Stimulated activated naive B cell treated with anti-CD40 and anti-IgM and Interleukin-4, amounts not matched to agents 10 μg/mL and 1 μg/mL and 100 μg/mL, for 72 hours (primary cell): ENCODE measurements at regions not wholly inside any gene's neighbourhood (a gene's known extent, or its start where the extent isn't known, plus 50 kb on each side); places are given as distances from the start of the nearest gene placed in this dataset.
A peak's percentile ranks its signal among the peaks of the same experiment; 100 is the strongest.
"Not testable (repeated sequence)": the region's sequence is repeated elsewhere in the genome, so short reads cannot be mapped to it uniquely, and the experiment has no call there.

Experiments used
- ATAC-seq, 2 donors: fragments of 150-1000 bp; cut with Tn5 transposase; replicated peaks; 2 replicates each; pipeline ENCODE4 v1.10.0; 2021; ENCODE audit warnings: moderate library complexity in 1 of 2
- DNase-seq: peaks from one replicate; pipeline ENCODE4 v3.0.0; 2021
- H3K27ac Mint-ChIP-seq: one replicate; pipeline ENCODE4 v1.8.0; 2022; ENCODE audit warnings: mild to moderate bottlenecking, mixed read lengths
- H3K27me3 Mint-ChIP-seq, 2 donors: one replicate each; pipeline ENCODE4 v1.8.0; 2022; ENCODE audit warnings: mixed read lengths in 2 of 2
- H3K36me3 Mint-ChIP-seq, 2 donors: one replicate each; pipeline ENCODE4 v1.8.0; 2022; ENCODE audit warnings: mixed read lengths in 2 of 2, mild to moderate bottlenecking in 1 of 2
- H3K4me1 Mint-ChIP-seq, 2 donors: one replicate each; pipeline ENCODE4 v1.8.0; 2022; ENCODE audit warnings: mixed read lengths in 2 of 2, mild to moderate bottlenecking in 1 of 2
- H3K4me3 Mint-ChIP-seq, 2 donors: one replicate each; pipeline ENCODE4 v1.8.0; 2022; ENCODE audit warnings: mild to moderate bottlenecking in 2 of 2, mixed read lengths in 2 of 2, moderate library complexity in 1 of 2
- H3K9me3 Mint-ChIP-seq, 2 donors: one replicate each; pipeline ENCODE4 v1.8.0; 2022; ENCODE audit warnings: mixed read lengths in 2 of 2, mild to moderate bottlenecking in 1 of 2

DNA sequence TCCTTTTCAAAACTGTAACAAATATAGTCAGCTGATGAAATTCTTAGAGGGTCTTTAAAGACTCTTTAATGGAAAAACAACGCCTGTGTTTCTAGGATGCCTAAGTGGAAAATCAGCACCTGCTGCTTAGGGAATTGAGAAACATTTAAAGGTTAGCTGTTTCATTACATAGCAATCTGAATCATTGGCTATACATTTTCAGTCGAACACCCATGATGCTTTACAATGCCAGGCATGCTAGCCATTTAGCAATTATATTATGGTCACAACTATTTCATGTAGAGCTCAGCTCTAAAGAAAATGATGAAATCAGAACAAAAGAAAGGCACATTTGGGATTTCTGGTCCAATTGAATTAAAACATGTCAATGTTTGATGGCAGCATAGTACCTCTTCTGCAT, 270.3 kb upstream of the SYNCRIP start:
- Mint-ChIP-seq H3K9me3 (peaks cover 0 to 3% of the 10 kb centered on the region in 2 donors), H3K36me3 (no peaks in the 10 kb centered on the region), H3K27me3 (no peaks in the 10 kb centered on the region), H3K4me3 (no peak overlapping the region), H3K4me1 (no peaks in the 10 kb centered on the region), H3K27ac (no peak overlapping the region)
- ATAC-seq, result no peak
- DNase-seq, result no peak

DNA sequence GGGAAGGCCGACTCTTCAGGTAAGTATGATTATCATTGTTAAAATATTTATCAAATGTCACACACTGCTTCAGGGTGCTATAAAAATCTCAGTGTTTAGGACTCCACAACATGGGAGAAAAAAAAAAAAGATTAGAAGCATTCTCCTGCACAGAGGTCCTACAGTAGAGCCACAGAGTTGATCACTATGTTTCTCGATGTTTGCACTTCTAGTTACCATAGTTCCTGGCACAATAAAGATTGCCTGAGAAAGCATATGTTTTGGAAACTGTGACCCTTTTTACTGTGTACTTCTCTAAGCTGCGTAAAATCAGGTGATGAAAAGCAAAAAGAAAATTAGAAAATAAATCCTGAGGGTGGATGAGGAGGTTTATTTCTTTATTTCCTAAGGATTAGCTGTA, 269.9 kb upstream of the SYNCRIP start:
- no peak overlapping the region for H3K4me3 Mint-ChIP-seq
- no peaks in the 10 kb centered on the region for H3K36me3 Mint-ChIP-seq
- H3K9me3 Mint-ChIP-seq, result peaks cover under 1 to 5% of the 10 kb centered on the region in 2 donors
- no peak overlapping the region for H3K27ac Mint-ChIP-seq
- H3K4me1 Mint-ChIP-seq, result no peaks in the 10 kb centered on the region
- peaks cover 0 to 4% of the 10 kb centered on the region in 2 donors for H3K27me3 Mint-ChIP-seq
- no peak for DNase-seq
- no peak for ATAC-seq

- no peaks in the 10 kb centered on the region for H3K36me3 Mint-ChIP-seq
These were observed 268.4 kb upstream of the SYNCRIP start for GRCh38 chr6:85911067-85911466.

GRCh38 chr6:85908120-85908519, 265.4 kb upstream of the SYNCRIP start:
- not testable (repeated sequence) for H3K4me3 Mint-ChIP-seq, H3K4me1 Mint-ChIP-seq, DNase-seq, H3K27ac Mint-ChIP-seq, ATAC-seq, H3K36me3 Mint-ChIP-seq, H3K27me3 Mint-ChIP-seq
- H3K9me3 Mint-ChIP-seq, result peaks cover 10 to 11% of the 10 kb centered on the region in 2 donors

More at GRCh38 chr6:85911067-85911466, 268.4 kb upstream of the SYNCRIP start:
- Mint-ChIP-seq H3K27me3 (peaks cover 0 to 6% of the 10 kb centered on the region in 2 donors), H3K9me3 (peaks cover 6 to 10% of the 10 kb centered on the region in 2 donors), H3K4me1 (no peaks in the 10 kb centered on the region), H3K4me3 (no peak overlapping the region), H3K27ac (no peak overlapping the region)
- no peak for ATAC-seq
- DNase-seq, result no peak

GRCh38 chr6:85892346-85892745, 249.7 kb upstream of the SYNCRIP start:
- H3K27me3 Mint-ChIP-seq, result no peaks in the 10 kb centered on the region
- no peaks in the 10 kb centered on the region for H3K36me3 Mint-ChIP-seq
- H3K4me3 Mint-ChIP-seq, result no peak overlapping the region
- H3K27ac Mint-ChIP-seq, result no peak overlapping the region
- no peak for DNase-seq
- peaks cover 16 to 17% of the 10 kb centered on the region in 2 donors for H3K9me3 Mint-ChIP-seq
- no peaks in the 10 kb centered on the region for H3K4me1 Mint-ChIP-seq
- ATAC-seq, result no peak

DNA sequence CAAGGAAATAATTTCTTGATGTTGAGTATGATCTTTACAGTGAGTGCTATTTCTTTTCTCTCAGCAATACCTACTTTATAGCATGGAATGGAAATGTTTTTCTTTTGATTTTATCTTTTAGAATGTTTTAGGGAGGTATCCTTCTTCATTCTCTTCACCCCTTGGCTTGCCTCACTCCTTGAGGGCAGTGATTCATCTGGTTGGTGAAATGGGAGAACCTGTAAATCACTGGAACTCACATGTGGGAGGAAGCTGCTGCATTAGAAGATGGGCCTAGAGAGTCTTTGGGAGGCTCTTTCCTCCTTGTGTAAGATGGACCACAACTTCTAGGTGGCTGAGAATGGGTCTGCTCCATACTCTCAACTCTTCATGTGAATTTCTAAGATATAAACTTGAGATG, 244.8 kb upstream of the SYNCRIP start:
- Mint-ChIP-seq H3K4me3 (no peak overlapping the region), H3K27me3 (no peaks in the 10 kb centered on the region), H3K4me1 (no peaks in the 10 kb centered on the region), H3K36me3 (no peaks in the 10 kb centered on the region), H3K27ac (no peak overlapping the region), H3K9me3 (peaks cover 9 to 12% of the 10 kb centered on the region in 2 donors)
- ATAC-seq (no peak), DNase-seq (no peak)

DNA sequence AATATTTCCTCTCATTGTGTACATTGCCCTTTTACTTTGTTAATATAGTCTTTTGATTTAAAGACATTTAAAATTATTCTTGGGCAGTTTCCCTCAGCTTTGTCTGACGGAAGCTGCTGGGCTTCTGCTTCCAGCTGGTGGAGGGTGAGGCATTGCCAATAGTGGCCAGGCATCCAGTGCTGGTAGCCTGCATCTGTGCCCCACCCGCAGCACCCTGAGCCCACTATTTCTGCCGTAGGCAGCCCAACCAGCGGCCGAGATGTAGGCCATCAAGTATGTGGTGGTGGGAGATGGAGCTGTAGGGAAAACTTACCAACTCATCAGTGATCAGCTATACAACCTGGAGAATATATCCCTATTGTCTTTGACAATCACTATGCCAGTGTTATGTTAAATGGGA, 226.0 kb upstream of the SYNCRIP start:
- ATAC-seq (no peak), DNase-seq (no peak)
- Mint-ChIP-seq H3K36me3 (no peaks in the 10 kb centered on the region), H3K27ac (no peak overlapping the region), H3K9me3 (peaks cover 0 to 3% of the 10 kb centered on the region in 2 donors), H3K4me1 (peaks cover 0 to 1% of the 10 kb centered on the region in 2 donors), H3K4me3 (no peak overlapping the region), H3K27me3 (no peaks in the 10 kb centered on the region)

DNA sequence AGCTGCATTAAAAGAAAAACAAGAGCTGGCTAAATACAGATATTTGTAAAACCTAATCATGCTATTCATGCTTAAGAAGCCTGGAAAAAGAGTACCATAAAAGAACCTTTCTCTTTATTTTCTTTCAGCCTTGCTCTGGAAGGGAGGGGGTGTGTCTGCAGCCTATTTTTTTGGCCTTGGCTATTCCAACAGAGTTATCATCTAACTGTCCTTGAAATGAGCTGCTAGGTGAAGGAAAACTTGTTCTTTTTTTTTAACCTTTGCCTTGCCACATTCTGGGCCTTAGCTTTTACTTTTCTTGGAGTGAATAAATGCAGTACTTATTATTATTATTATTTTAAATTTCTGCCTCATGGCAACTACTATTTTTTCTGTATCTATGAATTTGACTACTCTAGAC, 224.9 kb upstream of the SYNCRIP start:
- Mint-ChIP-seq H3K9me3 (no peaks in the 10 kb centered on the region), H3K36me3 (no peaks in the 10 kb centered on the region), H3K27me3 (no peaks in the 10 kb centered on the region), H3K27ac (no peak overlapping the region), H3K4me1 (peaks cover 0 to 1% of the 10 kb centered on the region in 2 donors), H3K4me3 (no peak overlapping the region)
- no peak for ATAC-seq
- no peak for DNase-seq

DNA sequence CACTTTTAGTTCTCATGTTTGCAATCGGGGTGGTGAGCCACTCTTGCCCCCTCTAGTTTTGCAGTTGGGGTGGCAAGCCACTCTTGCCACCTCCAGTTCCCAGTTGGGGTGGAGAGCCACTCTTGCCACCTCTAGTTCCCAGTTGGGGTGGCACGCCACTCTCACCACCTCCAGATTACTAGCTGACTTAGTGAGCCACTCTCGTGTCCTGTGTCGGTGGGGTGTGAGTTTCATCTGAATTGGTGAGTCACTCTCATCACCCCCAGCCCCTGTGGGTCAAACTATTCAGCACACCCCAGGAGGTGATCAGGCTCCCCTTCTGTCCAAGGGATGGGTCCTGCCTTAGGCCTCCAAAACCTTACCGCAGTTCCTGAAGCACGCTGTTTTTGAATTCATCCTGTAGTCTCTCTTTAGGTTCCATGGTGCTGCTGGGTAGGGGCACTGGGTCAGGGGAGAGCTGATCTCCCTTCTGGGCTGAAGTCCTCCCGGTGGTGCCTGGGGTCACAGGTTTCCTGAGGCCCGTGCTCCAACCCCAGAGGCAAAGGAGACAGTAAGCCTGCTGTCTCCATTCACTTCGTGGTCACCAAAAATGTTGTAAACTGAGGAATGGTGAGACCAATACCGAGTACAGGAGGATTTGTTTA, 224.2 kb upstream of the SYNCRIP start:
- Mint-ChIP-seq H3K4me1 (peaks cover 0 to 1% of the 10 kb centered on the region in 2 donors), H3K27ac (no peak overlapping the region), H3K36me3 (no peaks in the 10 kb centered on the region), H3K4me3 (no peak overlapping the region), H3K9me3 (no peaks in the 10 kb centered on the region), H3K27me3 (no peaks in the 10 kb centered on the region)
- ATAC-seq, result no peak
- no peak for DNase-seq

DNA sequence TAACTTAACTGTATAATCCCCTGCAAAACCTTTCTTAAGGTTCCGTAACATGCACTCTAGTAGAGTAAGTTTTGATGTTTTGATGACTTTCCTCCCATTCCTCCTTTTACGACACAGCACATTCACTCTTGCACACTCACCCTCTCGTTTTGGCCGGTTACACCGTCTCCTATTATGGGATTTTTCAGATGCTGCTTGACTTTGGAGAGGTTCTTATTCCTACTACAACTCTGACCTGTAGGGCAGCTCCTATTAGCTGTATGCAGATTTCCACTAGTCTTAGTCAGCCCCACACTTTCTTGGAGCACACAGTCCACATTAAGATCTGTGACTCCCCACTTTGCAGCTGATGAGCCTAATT, 223.7 kb upstream of the SYNCRIP start:
- Mint-ChIP-seq H3K27ac (no peak overlapping the region), H3K4me1 (peaks cover 0 to 1% of the 10 kb centered on the region in 2 donors), H3K36me3 (no peaks in the 10 kb centered on the region), H3K4me3 (no peak overlapping the region), H3K27me3 (no peaks in the 10 kb centered on the region), H3K9me3 (no peaks in the 10 kb centered on the region)
- ATAC-seq (no peak), DNase-seq (no peak)

DNA sequence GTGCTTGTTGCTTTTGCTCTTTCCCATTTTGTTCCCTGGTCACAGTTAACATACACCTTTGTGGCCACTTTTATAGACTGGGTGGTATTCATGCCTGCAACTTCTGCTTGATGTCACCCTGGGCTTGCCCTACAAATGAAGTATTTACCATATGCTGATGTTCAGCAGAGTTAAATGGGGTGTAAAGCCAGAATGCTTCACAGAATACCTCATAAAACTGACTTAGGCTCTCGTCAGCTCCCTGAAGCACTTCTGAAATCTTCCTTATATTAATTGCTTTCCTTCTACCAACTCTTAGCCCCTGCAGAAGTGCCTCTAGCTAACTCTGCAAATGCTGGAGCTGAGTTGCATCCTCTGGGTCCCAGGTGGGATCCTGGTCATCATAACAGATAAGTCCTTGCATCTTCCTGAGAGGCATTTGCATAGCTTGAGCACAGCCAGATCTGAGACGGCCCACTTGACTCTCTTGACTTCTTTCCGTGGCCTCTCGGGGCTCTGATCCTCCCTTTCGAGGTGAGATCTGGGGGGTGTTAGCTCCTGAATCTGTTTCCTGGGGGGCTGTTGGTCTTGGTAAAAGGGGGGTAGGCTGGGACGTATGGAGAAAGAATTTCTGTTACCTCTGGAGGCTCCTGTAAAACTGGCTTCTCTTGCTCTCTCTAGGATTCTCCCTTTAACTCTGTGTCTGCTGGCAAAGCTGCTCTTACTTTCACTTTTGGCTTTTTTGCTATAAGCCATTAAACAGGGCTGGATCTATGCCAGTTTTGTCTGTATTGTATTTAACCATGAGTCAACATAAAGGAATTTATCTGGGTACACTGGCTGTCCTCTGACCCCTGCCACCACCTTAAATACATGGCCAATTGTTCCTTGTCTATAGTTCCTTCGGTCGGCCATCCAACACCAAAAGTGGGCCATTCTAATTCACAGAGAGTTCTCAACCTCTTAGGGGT, 223.0 kb upstream of the SYNCRIP start:
- Mint-ChIP-seq H3K27ac (no peak overlapping the region), H3K4me3 (no peak overlapping the region), H3K4me1 (peaks cover 0 to 1% of the 10 kb centered on the region in 2 donors), H3K36me3 (no peaks in the 10 kb centered on the region), H3K27me3 (no peaks in the 10 kb centered on the region), H3K9me3 (no peaks in the 10 kb centered on the region)
- no peak for DNase-seq
- no peak for ATAC-seq

DNA sequence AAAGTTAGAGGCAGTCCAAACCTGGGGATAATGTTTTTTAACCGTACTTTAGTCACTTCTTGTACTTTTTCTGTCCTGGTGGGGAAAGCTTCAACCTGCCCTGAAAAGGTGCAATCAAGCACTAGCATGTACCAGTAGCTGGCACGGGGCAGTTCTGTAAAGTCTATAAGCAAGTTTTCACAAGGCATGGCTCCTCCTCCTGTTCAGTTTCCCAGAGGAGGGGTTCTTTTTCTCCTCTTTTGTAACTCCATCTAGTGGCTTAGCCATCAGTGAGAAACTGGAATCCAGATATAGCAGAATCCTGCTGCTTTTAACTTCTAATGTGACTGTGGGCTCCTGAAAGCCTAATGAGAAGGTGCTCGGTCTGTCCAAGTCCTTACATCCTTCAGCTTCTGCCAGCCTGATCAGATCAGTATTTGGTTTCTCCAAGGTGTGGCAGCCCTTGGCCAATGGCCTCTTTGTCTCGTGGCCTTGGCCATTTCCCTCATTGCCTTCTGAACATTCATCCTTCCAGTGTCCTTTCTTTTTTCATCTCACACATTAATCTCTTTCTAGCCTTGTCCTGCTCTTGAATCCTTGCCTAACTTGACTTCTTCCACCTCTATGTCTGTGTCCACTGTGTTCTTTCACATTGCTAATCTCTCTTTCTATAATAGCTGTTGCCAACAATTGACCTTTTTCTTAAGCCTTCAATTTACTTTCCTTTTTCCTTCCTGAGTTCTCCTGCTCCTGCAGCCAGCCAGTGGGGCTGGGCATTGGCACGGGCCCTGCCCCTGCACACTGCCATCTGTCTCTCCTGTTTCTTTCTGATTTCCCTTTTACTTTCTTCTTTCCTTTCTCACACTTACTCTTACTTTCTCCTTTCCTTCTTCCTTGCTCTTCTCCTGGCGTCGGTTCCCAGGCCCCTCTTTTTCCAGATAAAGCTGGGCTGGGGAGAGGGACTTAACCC, 222.0 kb upstream of the SYNCRIP start:
- Mint-ChIP-seq H3K36me3 (no peaks in the 10 kb centered on the region), H3K4me1 (peaks cover 0 to 1% of the 10 kb centered on the region in 2 donors), H3K4me3 (no peak overlapping the region), H3K9me3 (peaks cover 6 to 7% of the 10 kb centered on the region in 2 donors), H3K27me3 (no peaks in the 10 kb centered on the region), H3K27ac (no peak overlapping the region)
- DNase-seq (no peak), ATAC-seq (peak in 1 of 2 donors; percentile 10)

DNA sequence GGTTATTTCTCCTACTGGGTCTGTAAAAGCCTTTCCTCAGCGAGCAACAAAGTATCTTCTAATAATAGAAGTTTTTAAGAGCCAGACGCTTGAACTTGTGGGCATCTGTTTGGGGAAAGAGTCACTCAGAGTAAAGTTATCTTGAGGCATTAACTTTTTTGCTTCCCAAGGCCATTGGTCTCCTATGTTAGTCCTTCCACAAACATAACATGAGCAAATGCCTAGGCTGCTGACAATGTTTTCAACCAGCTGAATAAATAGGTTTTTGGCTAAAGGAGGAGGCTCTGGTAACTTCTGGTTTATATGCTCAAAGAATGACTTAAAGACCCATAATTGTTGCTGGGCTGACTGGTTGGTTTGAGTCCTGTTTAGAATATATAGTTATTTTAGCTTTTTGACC, 213.5 kb upstream of the SYNCRIP start:
- no peaks in the 10 kb centered on the region for H3K27me3 Mint-ChIP-seq
- DNase-seq (no peak), ATAC-seq (no peak)
- no peaks in the 10 kb centered on the region for H3K36me3 Mint-ChIP-seq
- H3K4me1 Mint-ChIP-seq, result no peaks in the 10 kb centered on the region
- H3K27ac Mint-ChIP-seq, result no peak overlapping the region
- H3K4me3 Mint-ChIP-seq, result no peak overlapping the region
- H3K9me3 Mint-ChIP-seq, result peaks cover 7 to 11% of the 10 kb centered on the region in 2 donors
